Endothelial cell of umbilical vein (primary cell): ENCODE measurements at regions not wholly inside any gene's neighbourhood (a gene's known extent, or its start where the extent isn't known, plus 50 kb on each side); places are given as distances from the start of the nearest gene placed in this dataset.

ENCODE experiments used
- CTCF ChIP-seq, 2 donors: IDR thresholded peaks; 1 replicate in 1 of 2; 2 replicates in 1 of 2; pipeline ENCODE4 v1.5.1; 2011; ENCODE audit warnings: low read length in 2 of 2, mild to moderate bottlenecking in 2 of 2, moderate library complexity in 2 of 2, control low read depth in 1 of 2, inconsistent platforms in 1 of 2, low read depth in 1 of 2; ENCODE audit not compliant: insufficient read depth in 1 of 2; ENCODE audit errors: extremely low read depth in 1 of 2
- EZH2 ChIP-seq: IDR thresholded peaks from 2 replicates; pipeline ENCODE4 v1.6.1; 2012; ENCODE audit warnings: borderline replicate concordance, low read depth, mild to moderate bottlenecking, moderate library complexity, low read length, inconsistent platforms; ENCODE audit not compliant: severe bottlenecking
- MYC ChIP-seq: IDR thresholded peaks from one replicate; pipeline ENCODE4 v1.6.1; 2011; ENCODE audit warnings: mild to moderate bottlenecking, low read depth, low read length
- POLR2A ChIP-seq: IDR thresholded peaks from 2 replicates; pipeline ENCODE4 v1.6.1; 2012; ENCODE audit warnings: low read depth, mild to moderate bottlenecking, control low read depth, low read length
- POLR2AphosphoS5 ChIP-seq: IDR thresholded peaks from 2 replicates; pipeline ENCODE4 v1.6.1; 2012; ENCODE audit warnings: low read depth, mild to moderate bottlenecking, control low read depth, low read length, moderate library complexity; ENCODE audit not compliant: insufficient read depth

DNA sequence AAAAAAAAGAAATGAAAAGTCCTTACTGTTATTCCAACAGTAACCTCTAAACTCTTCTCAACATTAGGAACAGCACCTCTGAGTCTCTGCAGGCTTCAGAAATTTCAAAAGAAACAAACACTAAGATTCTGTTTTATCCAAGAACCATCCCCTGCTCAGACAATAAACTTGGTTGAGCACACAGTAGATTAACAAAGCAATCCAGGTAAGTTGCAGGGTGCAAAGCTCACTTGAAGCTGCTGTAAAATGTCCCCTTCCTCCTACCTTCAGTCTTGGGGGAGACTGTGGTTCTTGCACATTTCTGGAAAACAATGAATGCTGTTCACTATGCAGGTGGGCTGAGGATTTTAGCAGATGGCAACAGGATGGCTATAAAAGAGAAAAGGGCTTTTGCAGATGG lies 484.1 kb downstream of the IGSF11 start:
- TF ChIP-seq CTCF (IDR thresholded peaks at IDR 0.05; ENCODE audit: extremely low read depth in 1 of 2, insufficient read depth in 1 of 2, low read depth in 1 of 2, low read length in 2 of 2) (no peak), EZH2 (no peak), POLR2A (no peak), MYC (no peak), POLR2AphosphoS5 (no peak)
